Testis (tissue), 2 donors: ENCODE measurements at regions not wholly inside any gene's neighbourhood (a gene's known extent, or its start where the extent isn't known, plus 50 kb on each side); places are given as distances from the start of the nearest gene placed in this dataset.
"Not testable (repeated sequence)": the region's sequence is repeated elsewhere in the genome, so short reads cannot be mapped to it uniquely, and the experiment has no call there.

ENCODE experiments used
- DNase-seq: peaks from one replicate; pipeline ENCODE4 v3.0.0-alpha.2; 2019
- H3K27ac ChIP-seq, 2 donors: fragments of 200-600 bp; sonication (generic); one replicate each; pipeline ENCODE4 v1.5.1; 2019
- H3K27me3 ChIP-seq: fragments of 200-600 bp; sonication (generic); one replicate; pipeline ENCODE4 v1.5.1; 2019
- H3K36me3 ChIP-seq: fragments of 200-600 bp; sonication (generic); one replicate; pipeline ENCODE4 v1.5.1; 2017; ENCODE audit warnings: low read depth; ENCODE audit errors: missing control alignments
- H3K4me1 ChIP-seq: fragments of 200-600 bp; sonication (generic); one replicate; pipeline ENCODE4 v1.5.1; 2019
- H3K4me3 ChIP-seq, 2 donors: fragments of 200-600 bp; sonication (generic); one replicate each; pipeline ENCODE4 v1.5.1; 2017 to 2019
- H3K9me3 ChIP-seq: fragments of 200-600 bp; sonication (generic); one replicate; pipeline ENCODE4 v1.5.1; 2017
- CTCF ChIP-seq, 3 experiments: fragments of 450-650 bp in 2 of 3; fragments of 200-600 bp in 1 of 3; sonication (generic) in 1 of 3; IDR thresholded peaks; one replicate each; pipeline ENCODE4 v1.5.1; 2016 to 2019; ENCODE audit warnings: antibody characterized with exemption in 3 of 3, mild to moderate bottlenecking in 2 of 3, moderate library complexity in 1 of 3
- POLR2A ChIP-seq: fragments of 450-650 bp; IDR thresholded peaks from one replicate; pipeline ENCODE4 v1.6.1; 2017; ENCODE audit warnings: antibody characterized with exemption, mild to moderate bottlenecking, moderate library complexity
- WGBS, 2 donors: methylation state at CpG; one replicate each; pipeline ENCODE4 v1.1.5; 2018; 5-methylcytosine and 5-hydroxymethylcytosine counted together
- intact Hi-C: fragments of 100-400 bp; cut with DNase I; formaldehyde crosslinking; loops from one replicate; pipeline ENCODE4 v1.15.1; 2023; ENCODE audit warnings: low total_unique reads

GRCh38 chr10:9449530-9449929 is 1395.0 kb downstream of the GATA3 start:
- no peak for DNase-seq
- Histone ChIP-seq H3K27me3 (no peaks in the 10 kb centered on the region), H3K4me3 (no peak overlapping the region), H3K27ac (no peak overlapping the region), H3K36me3 (no peaks in the 10 kb centered on the region), H3K9me3 (no peaks in the 10 kb centered on the region), H3K4me1 (no peaks in the 10 kb centered on the region)
- TF ChIP-seq POLR2A (no peak), CTCF (IDR thresholded peaks at IDR 0.05) (no peak)
- 75 to 77% methylated on average over 2 of the region's 2 CpGs for WGBS, 2 donors
- intact Hi-C loops: no loop called here

- TF ChIP-seq POLR2A: no peak
- no peak for TF ChIP-seq CTCF (IDR thresholded peaks at IDR 0.05)
- Histone ChIP-seq H3K36me3 (no peaks in the 10 kb centered on the region), H3K27ac (no peak overlapping the region), H3K4me1 (no peaks in the 10 kb centered on the region), H3K4me3 (no peak overlapping the region), H3K27me3 (no peaks in the 10 kb centered on the region), H3K9me3 (no peaks in the 10 kb centered on the region)
- DNase-seq: no peak
- intact Hi-C loops: no loop called here
- 63 to 83% methylated on average over 2 of the region's 2 CpGs for WGBS, 2 donors
Measured at GRCh38 chr10:9450801-9451200, 1396.3 kb downstream of the GATA3 start.

GRCh38 chr10:9451211-9451773 is 1396.8 kb downstream of the GATA3 start:
- intact Hi-C loops: no loop called here
- Histone ChIP-seq H3K4me1 (no peaks in the 10 kb centered on the region), H3K27ac (no peak overlapping the region), H3K9me3 (no peaks in the 10 kb centered on the region), H3K4me3 (no peak overlapping the region), H3K27me3 (no peaks in the 10 kb centered on the region), H3K36me3 (no peaks in the 10 kb centered on the region)
- no peak for TF ChIP-seq POLR2A
- TF ChIP-seq CTCF (IDR thresholded peaks at IDR 0.05): no peak
- no peak for DNase-seq
- 87 to 93% methylated on average over 2 of the region's 2 CpGs for WGBS, 2 donors

GRCh38 chr10:9452056-9452455 is 1397.6 kb downstream of the GATA3 start:
- Histone ChIP-seq H3K4me1 (no peaks in the 10 kb centered on the region), H3K27ac (no peak overlapping the region), H3K4me3 (no peak overlapping the region), H3K27me3 (no peaks in the 10 kb centered on the region), H3K9me3 (no peaks in the 10 kb centered on the region), H3K36me3 (no peaks in the 10 kb centered on the region)
- WGBS, 2 donors: 70 to 83% methylated on average over 1 of the region's 1 CpG
- no peak for DNase-seq
- intact Hi-C loops: no loop called here
- no peak for TF ChIP-seq POLR2A
- no peak for TF ChIP-seq CTCF (IDR thresholded peaks at IDR 0.05)

GRCh38 chr10:9453871-9454270 is 1399.4 kb downstream of the GATA3 start:
- H3K27me3 ChIP-seq, H3K36me3 ChIP-seq, H3K9me3 ChIP-seq, H3K27ac ChIP-seq, intact Hi-C loops, H3K4me3 ChIP-seq, H3K4me1 ChIP-seq: not testable (repeated sequence)
- DNase-seq: peak; percentile 13
- WGBS, 2 donors: 82 to 85% methylated on average over 3 of the region's 3 CpGs
